ENCODE measurements at regions not wholly inside any gene's neighbourhood (a gene's known extent, or its start where the extent isn't known, plus 50 kb on each side); places are given as distances from the start of the nearest gene placed in this dataset.

GRCh38 chr10:131769571-131770410, 131.0 kb upstream of the PPP2R2D start:
- H3K27me3 Mint-ChIP-seq: peaks cover 3 to 8% of the 10 kb centered on the region in 2 donors
- POLR2A ChIA-PET: no interaction called here
- CTCF ChIA-PET: no interaction called here
- no peaks in the 10 kb centered on the region for H3K36me3 Mint-ChIP-seq
- Histone ChIP-seq H3K4me1 (ENCODE audit: insufficient read depth, low read length) (no peaks in the 10 kb centered on the region), H3K4me3 (ENCODE audit: low read length) (no peak overlapping the region), H3K9me3 (ENCODE audit: low read length) (no peaks in the 10 kb centered on the region), H3K36me3 (ENCODE audit: insufficient read depth, low read length) (no peaks in the 10 kb centered on the region), H3K27me3 (ENCODE audit: insufficient read depth, low read length, poor library complexity, severe bottlenecking) (no peaks in the 10 kb centered on the region), H3K27ac (ENCODE audit: low read depth, low read length) (no peak overlapping the region)
- DNase-seq: no peak
- H3K9me3 Mint-ChIP-seq: peaks cover 0 to 6% (median 0%) of the 10 kb centered on the region in 5 donors
- H3K4me3 Mint-ChIP-seq: no peak overlapping the region
- no peaks in the 10 kb centered on the region for H3K4me1 Mint-ChIP-seq
- no peak overlapping the region for H3K27ac Mint-ChIP-seq

- Mint-ChIP-seq H3K4me3 (no peak overlapping the region), H3K9me3 (peaks cover 0 to 14% (median 5%) of the 10 kb centered on the region in 5 donors), H3K36me3 (no peaks in the 10 kb centered on the region), H3K4me1 (no peaks in the 10 kb centered on the region), H3K27ac (no peak overlapping the region), H3K27me3 (peaks cover 3 to 8% of the 10 kb centered on the region in 2 donors)
- Histone ChIP-seq H3K4me1 (ENCODE audit: insufficient read depth, low read length) (no peaks in the 10 kb centered on the region), H3K9me3 (ENCODE audit: low read length) (no peaks in the 10 kb centered on the region), H3K27ac (ENCODE audit: low read depth, low read length) (no peak overlapping the region), H3K36me3 (ENCODE audit: insufficient read depth, low read length) (no peaks in the 10 kb centered on the region), H3K4me3 (ENCODE audit: low read length) (no peak overlapping the region), H3K27me3 (ENCODE audit: insufficient read depth, low read length, poor library complexity, severe bottlenecking) (no peaks in the 10 kb centered on the region)
- no peak for DNase-seq
- CTCF ChIA-PET: no interaction called here
- POLR2A ChIA-PET: no interaction called here
Measured at GRCh38 chr10:131770946-131771633, 129.7 kb upstream of the PPP2R2D start.

GRCh38 chr10:131771634-131772358, 129.0 kb upstream of the PPP2R2D start:
- no peak for DNase-seq
- Histone ChIP-seq H3K36me3 (ENCODE audit: insufficient read depth, low read length) (no peaks in the 10 kb centered on the region), H3K4me1 (ENCODE audit: insufficient read depth, low read length) (no peaks in the 10 kb centered on the region), H3K4me3 (ENCODE audit: low read length) (no peak overlapping the region), H3K27ac (ENCODE audit: low read depth, low read length) (no peak overlapping the region), H3K27me3 (ENCODE audit: insufficient read depth, low read length, poor library complexity, severe bottlenecking) (no peaks in the 10 kb centered on the region), H3K9me3 (ENCODE audit: low read length) (peaks cover 4% of the 10 kb centered on the region)
- ChIA-PET POLR2A (no interaction called here), CTCF (no interaction called here)
- no peak overlapping the region for H3K4me3 Mint-ChIP-seq
- H3K9me3 Mint-ChIP-seq: peaks cover 0 to 17% (median 11%) of the 10 kb centered on the region in 5 donors
- H3K36me3 Mint-ChIP-seq: no peaks in the 10 kb centered on the region
- no peaks in the 10 kb centered on the region for H3K4me1 Mint-ChIP-seq
- H3K27me3 Mint-ChIP-seq: peaks cover 3 to 8% of the 10 kb centered on the region in 2 donors
- H3K27ac Mint-ChIP-seq: no peak overlapping the region

- ChIA-PET POLR2A (no interaction called here), CTCF (no interaction called here)
- peaks cover 3 to 8% of the 10 kb centered on the region in 2 donors for H3K27me3 Mint-ChIP-seq
- peaks cover 3 to 19% (median 17%) of the 10 kb centered on the region in 5 donors for H3K9me3 Mint-ChIP-seq
- peaks cover 10% of the 10 kb centered on the region for H3K9me3 ChIP-seq (ENCODE audit: low read length)
- no peaks in the 10 kb centered on the region for H3K4me1 ChIP-seq (ENCODE audit: insufficient read depth, low read length)
- no peak for DNase-seq
- no peak overlapping the region for H3K4me3 ChIP-seq (ENCODE audit: low read length)
- H3K27ac ChIP-seq (ENCODE audit: low read depth, low read length): no peak overlapping the region
- no peaks in the 10 kb centered on the region for H3K27me3 ChIP-seq (ENCODE audit: insufficient read depth, low read length, poor library complexity, severe bottlenecking)
- H3K4me1 Mint-ChIP-seq: no peaks in the 10 kb centered on the region
- H3K36me3 Mint-ChIP-seq: no peaks in the 10 kb centered on the region
- H3K36me3 ChIP-seq (ENCODE audit: insufficient read depth, low read length): no peaks in the 10 kb centered on the region
- no peak overlapping the region for H3K27ac Mint-ChIP-seq
- H3K4me3 Mint-ChIP-seq: no peak overlapping the region
Measured at GRCh38 chr10:131772441-131772840, 128.4 kb upstream of the PPP2R2D start.

- CTCF ChIA-PET: no interaction called here
Measured at GRCh38 chr10:131773370-131774343, 127.2 kb upstream of the PPP2R2D start.

GRCh38 chr10:131774681-131775085, 126.1 kb upstream of the PPP2R2D start:
- no peak overlapping the region for H3K4me3 Mint-ChIP-seq
- POLR2A ChIA-PET: no interaction called here
- H3K9me3 Mint-ChIP-seq: peaks cover 10 to 29% (median 27%) of the 10 kb centered on the region in 5 donors
- H3K27me3 Mint-ChIP-seq: peaks cover 3% of the 10 kb centered on the region in 2 donors
- CTCF ChIA-PET: no interaction called here
- Histone ChIP-seq H3K4me3 (ENCODE audit: low read length) (no peak overlapping the region), H3K27ac (ENCODE audit: low read depth, low read length) (no peak overlapping the region), H3K9me3 (ENCODE audit: low read length) (peaks cover 18% of the 10 kb centered on the region), H3K4me1 (ENCODE audit: insufficient read depth, low read length) (no peaks in the 10 kb centered on the region), H3K36me3 (ENCODE audit: insufficient read depth, low read length) (no peaks in the 10 kb centered on the region), H3K27me3 (ENCODE audit: insufficient read depth, low read length, poor library complexity, severe bottlenecking) (no peaks in the 10 kb centered on the region)
- no peaks in the 10 kb centered on the region for H3K36me3 Mint-ChIP-seq
- no peak for DNase-seq
- H3K27ac Mint-ChIP-seq: no peak overlapping the region
- H3K4me1 Mint-ChIP-seq: no peaks in the 10 kb centered on the region

More at GRCh38 chr10:131773370-131774343, 127.2 kb upstream of the PPP2R2D start:
- Histone ChIP-seq H3K9me3 (ENCODE audit: low read length) (peaks cover 18% of the 10 kb centered on the region), H3K36me3 (ENCODE audit: insufficient read depth, low read length) (no peaks in the 10 kb centered on the region), H3K4me1 (ENCODE audit: insufficient read depth, low read length) (no peaks in the 10 kb centered on the region), H3K27me3 (ENCODE audit: insufficient read depth, low read length, poor library complexity, severe bottlenecking) (no peaks in the 10 kb centered on the region), H3K4me3 (ENCODE audit: low read length) (no peak overlapping the region), H3K27ac (ENCODE audit: low read depth, low read length) (no peak overlapping the region)
- POLR2A ChIA-PET: no interaction called here
- no peak overlapping the region for H3K27ac Mint-ChIP-seq
- H3K4me1 Mint-ChIP-seq: no peaks in the 10 kb centered on the region
- H3K4me3 Mint-ChIP-seq: no peak overlapping the region
- H3K36me3 Mint-ChIP-seq: no peaks in the 10 kb centered on the region
- peaks cover 10 to 26% (median 22%) of the 10 kb centered on the region in 5 donors for H3K9me3 Mint-ChIP-seq
- peaks cover 3 to 7% of the 10 kb centered on the region in 2 donors for H3K27me3 Mint-ChIP-seq
- DNase-seq: no peak

- ChIA-PET CTCF (no interaction called here), POLR2A (no interaction called here)
- Mint-ChIP-seq H3K9me3 (peaks cover 10 to 32% (median 27%) of the 10 kb centered on the region in 5 donors), H3K27me3 (peaks cover 3 to 6% of the 10 kb centered on the region in 2 donors), H3K27ac (no peak overlapping the region), H3K4me3 (no peak overlapping the region), H3K4me1 (no peaks in the 10 kb centered on the region), H3K36me3 (no peaks in the 10 kb centered on the region)
- no peaks in the 10 kb centered on the region for H3K4me1 ChIP-seq (ENCODE audit: insufficient read depth, low read length)
- no peaks in the 10 kb centered on the region for H3K36me3 ChIP-seq (ENCODE audit: insufficient read depth, low read length)
- peaks cover 18% of the 10 kb centered on the region for H3K9me3 ChIP-seq (ENCODE audit: low read length)
- H3K27me3 ChIP-seq (ENCODE audit: insufficient read depth, low read length, poor library complexity, severe bottlenecking): no peaks in the 10 kb centered on the region
- H3K4me3 ChIP-seq (ENCODE audit: low read length): no peak overlapping the region
- no peak for DNase-seq
- H3K27ac ChIP-seq (ENCODE audit: low read depth, low read length): no peak overlapping the region
Measured at GRCh38 chr10:131775433-131775832, 125.4 kb upstream of the PPP2R2D start.
